EH (cell line): ENCODE measurements at regions not wholly inside any gene's neighbourhood (a gene's known extent, or its start where the extent isn't known, plus 50 kb on each side); places are given as distances from the start of the nearest gene placed in this dataset.

Experiments
- DNase-seq: peaks from one replicate; pipeline ENCODE4 v3.0.0-alpha.2; 2015; ENCODE audit warnings: low read depth

GRCh38 chr14:44712024-44712815 is 205.1 kb upstream of the FSCB start:
- DNase-seq, result no peak

DNA sequence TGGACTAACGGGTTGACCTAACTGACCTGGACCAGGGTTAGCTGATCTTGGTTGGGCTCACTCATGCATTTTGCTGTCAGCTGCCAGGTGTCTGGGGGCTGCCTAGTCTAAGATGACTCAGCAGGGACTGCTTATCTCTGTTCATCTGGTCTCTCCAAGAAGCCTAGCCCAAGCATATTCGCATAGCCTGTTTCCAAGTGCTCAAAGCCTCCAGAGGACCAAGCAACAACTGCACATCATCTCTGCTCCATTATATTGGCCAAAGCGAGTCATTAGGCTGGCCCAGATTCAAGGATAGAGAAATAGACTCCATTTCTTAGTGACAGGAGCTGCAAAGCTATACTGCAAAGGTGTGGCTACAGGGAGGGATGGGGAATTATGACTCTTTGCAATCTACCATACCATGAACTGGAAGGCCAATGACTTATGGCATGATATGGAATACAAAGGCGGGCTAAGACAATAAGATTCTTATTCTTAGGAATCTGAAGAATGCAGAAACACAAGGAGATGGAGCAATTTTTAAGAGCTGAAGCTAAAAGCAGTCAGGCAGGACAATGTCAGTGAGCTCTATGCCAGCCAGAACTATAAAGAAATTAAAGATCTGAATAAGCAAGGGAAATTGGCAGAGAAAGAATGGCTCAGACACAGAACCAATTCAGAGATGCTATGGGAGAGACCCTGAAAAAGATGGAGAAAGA is 194.6 kb upstream of the FSCB start:
- no peak for DNase-seq

DNA sequence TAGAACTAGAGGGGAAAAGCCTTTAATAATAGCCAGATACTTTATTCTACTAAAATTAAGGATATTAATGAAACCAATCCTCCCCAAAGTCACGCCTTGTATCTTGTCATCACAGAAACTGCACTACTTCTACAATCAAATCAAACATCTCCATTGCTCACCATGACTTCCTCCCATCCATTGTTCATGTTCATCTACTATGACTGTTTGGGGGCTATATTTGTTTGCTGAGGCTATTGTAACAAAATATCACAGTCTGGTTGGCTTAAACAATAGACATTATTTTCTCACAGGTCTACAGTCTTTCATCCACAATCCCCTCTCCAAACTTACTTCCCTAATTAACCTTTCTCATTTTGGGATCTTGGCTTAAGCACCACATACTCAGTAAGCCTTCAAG is 193.6 kb upstream of the FSCB start:
- no peak for DNase-seq

- no peak for DNase-seq
Measured at GRCh38 chr14:44700184-44700583, 193.1 kb upstream of the FSCB start.

GRCh38 chr14:44699391-44699790 is 192.3 kb upstream of the FSCB start:
- no peak for DNase-seq

- DNase-seq, result no peak
Measured at GRCh38 chr14:44669496-44669895, 162.4 kb upstream of the FSCB start.

DNA sequence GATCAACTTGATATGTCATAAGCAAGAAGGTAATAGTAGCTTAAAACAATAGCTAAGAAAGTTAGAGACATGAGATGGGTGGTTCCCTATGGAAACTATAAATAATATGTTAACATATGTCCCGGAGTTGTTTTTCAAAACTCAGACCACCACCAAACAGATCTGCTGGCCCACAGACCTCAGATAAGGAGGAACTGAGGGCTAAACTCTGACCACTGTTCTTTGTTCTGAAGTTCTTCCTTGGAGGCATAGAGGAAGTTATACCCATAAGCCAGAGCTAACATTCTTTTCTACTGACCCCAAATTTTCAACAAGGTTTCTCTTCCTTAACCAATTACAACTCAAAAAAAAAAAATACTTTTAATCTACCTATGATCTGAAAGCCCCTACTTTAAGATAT is 156.1 kb upstream of the FSCB start:
- no peak for DNase-seq

GRCh38 chr14:44662250-44662891 is 155.3 kb upstream of the FSCB start:
- DNase-seq, result no peak

DNA sequence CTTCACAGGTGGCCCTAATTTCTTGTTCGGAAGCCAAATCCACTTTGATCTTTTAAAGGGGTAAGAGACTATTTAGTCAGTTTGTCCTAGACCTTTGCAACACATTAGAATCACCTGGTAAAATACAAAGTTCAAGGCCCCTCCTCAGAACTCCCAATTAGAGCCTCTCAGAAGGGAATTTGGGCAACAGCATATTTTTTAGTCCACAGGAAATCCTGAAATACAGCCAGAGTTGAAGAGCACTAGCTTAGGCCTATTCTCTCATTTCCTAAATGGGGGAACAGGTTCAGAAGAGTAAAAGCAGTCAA is 151.3 kb upstream of the FSCB start:
- no peak for DNase-seq

DNA sequence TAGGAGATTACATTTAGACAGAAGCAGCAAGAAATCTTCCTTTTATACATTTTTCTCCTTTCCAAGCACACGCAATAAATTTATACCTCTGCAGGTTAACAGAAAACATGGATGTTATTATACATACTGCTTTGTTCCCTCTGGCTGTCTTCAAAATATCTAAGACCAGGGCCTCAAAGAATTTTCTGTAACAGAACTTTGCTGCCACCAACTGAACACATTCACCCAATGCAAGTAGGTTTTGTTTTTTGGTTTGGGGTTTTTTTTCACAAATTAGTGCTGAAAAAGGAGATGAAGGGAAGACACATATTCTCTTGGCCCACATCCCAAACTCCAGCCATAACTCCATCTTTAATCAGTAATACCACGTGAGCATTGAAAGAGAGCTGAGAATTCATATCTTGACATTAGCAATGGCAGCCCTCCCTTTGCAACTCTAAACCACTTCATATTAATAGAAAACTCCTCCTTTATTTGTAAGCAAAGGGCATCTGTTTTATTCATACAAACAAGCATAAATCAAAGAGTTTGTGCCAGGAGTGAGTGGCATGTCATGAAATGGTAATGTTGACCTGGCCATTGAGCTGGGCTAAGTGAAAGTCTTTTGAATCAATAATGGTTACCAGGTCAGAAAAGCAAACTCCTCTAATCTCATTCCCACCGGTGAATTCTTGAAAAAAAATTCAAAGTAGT is 150.8 kb upstream of the FSCB start:
- DNase-seq, result no peak

- no peak for DNase-seq
Measured at GRCh38 chr14:44657203-44657602, 150.1 kb upstream of the FSCB start.

GRCh38 chr14:44654591-44654990 is 147.5 kb upstream of the FSCB start:
- DNase-seq, result no peak

- DNase-seq, result no peak
Measured at GRCh38 chr14:44653641-44654040, 146.6 kb upstream of the FSCB start.

- no peak for DNase-seq
Measured at GRCh38 chr14:44652640-44653039, 145.6 kb upstream of the FSCB start.

DNA sequence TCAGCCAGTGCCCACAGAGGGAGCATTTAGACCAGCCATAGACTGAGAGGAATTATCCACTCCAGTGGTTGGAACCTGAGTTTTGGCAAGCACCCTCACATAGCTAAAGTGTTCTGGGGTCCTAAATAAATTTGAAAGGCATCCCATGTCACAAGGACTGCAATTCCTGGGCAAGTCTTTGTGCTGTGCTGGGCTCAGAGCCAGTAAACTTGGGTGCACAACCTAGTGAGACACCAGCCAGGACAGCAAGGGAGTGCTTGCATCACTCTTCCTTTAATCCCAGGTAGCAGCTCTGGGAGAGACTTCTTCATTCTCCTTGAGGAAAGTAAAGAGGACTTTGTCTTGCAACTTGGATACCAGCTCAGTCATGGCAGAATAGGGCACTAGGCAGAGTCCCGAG is 142.0 kb upstream of the FSCB start:
- no peak for DNase-seq

- no peak for DNase-seq
Measured at GRCh38 chr14:44640416-44640815, 133.3 kb upstream of the FSCB start.

DNA sequence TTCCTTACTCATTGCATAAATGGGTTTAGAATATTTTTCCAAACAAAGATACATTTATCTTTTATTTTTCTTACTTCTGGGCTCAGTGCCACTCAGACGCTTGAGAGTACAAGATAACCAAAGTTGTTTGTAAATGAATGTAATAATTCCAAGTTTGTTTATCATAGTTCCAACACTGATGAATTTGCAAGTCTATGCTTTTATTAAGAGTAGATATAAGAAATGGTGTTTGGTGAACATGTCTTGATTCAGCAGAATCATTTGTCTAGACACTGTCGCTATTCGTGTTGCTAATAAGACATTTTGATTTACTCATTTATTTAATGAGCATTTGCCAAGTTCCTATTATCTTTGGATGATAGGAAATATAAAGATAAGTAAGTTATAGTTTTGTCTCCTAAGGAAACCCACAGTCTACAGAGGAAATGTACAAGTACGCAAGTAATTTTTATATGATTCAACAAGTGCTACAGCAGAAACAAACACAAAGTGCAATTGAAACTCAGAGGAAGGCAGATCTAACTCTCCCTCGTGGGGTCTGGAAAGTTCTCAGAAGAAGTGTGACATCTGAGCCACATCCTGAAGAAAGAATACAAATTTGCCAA is 132.8 kb upstream of the FSCB start:
- no peak for DNase-seq

DNA sequence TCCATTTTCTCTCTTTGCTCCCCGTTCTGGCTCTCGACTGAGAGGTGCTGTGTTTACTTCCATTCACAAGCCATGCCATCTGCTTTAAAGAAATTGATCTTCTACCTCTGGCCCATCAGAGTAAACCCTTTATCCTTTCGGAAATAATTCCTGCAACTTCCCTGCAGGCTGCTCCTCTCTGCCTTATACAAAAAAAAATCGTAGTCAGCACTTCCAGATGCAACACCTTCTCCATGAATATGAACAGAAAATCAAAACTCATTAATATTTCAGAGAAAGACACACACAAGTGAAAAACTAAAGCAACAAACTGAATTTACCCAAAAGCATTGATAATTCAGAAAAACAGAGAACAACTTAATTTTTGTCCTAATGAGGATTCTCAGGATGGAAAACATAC is 127.6 kb upstream of the FSCB start:
- DNase-seq, result no peak

- no peak for DNase-seq
Measured at GRCh38 chr14:44626423-44626822, 119.3 kb upstream of the FSCB start.

DNA sequence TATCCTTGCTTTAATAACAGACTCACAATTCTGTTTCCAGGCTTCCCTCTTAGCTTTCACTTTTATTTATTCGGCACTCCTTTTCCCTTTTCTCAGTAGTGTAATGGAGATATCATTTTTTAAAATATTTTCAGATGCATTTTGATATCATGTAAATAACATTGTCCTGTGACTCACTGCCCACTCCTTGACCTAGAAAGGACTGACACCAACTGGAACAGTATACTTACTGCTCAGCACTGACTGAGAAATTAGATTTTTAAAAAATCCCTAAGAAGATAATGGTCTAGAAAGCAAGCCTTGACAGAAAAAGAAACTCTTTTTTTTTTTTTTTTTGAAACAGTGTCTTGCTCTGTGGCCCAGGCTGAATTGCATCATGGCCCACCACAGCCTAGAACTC is 118.0 kb upstream of the FSCB start:
- DNase-seq, result no peak

DNA sequence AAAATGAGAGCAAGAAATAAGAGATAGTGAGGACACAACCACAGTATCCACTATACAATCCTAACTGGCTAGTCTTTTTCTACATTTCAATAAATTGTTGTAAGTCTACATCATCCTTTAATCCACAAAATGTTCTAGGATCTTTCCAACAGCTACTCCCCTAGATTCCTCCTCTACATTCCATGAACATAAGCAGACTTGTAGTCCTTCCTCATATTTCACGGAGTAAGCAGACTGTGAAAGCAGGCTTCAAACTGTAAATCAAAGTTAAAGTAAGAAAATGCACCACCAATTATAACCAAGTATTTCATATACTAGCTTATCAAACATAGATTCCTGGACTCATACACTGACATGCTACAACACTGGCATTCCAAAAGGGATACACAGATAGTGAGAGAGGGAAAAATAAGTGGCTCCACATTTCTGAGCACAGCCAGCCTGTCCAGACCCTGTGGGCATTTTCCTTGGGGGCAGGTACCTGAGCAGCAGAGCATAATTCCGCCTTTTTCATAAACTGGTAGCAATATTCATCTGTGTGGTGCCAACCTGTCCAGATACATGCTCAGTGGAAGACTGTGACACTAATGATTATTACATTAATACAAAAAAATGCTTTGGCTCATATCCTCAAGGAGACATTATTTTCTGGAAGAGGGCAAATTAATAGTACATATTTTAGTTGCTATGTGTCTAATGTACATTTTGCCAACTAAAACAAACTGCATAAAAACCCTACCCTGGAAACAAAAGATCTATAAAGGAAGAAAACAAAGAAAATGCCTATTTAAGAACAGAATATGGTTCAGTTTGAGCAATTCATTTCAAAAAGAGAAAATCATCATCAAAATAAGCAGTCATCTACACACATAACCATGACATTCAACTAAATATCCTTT is 113.3 kb upstream of the FSCB start:
- DNase-seq, result no peak
